22Rv1 (cell line): ENCODE measurements at regions not wholly inside any gene's neighbourhood (a gene's known extent, or its start where the extent isn't known, plus 50 kb on each side); places are given as distances from the start of the nearest gene placed in this dataset.

Experiments used
- H3K27ac ChIP-seq: fragments of 450-650 bp; 2 replicates; pipeline ENCODE4 v1.5.1; 2017
- ZFX ChIP-seq: fragments of 450-650 bp; IDR thresholded peaks from 2 replicates; pipeline ENCODE4 v1.6.1; 2017; ENCODE audit warnings: antibody characterized with exemption, borderline replicate concordance
- TF ChIP-seq, protein P1 (sequence below): fragments of 450-650 bp; IDR thresholded peaks from 2 replicates; pipeline ENCODE4 v1.5.1; 2017; ENCODE audit warnings: mild to moderate bottlenecking

GRCh38 chr7:41811941-41812340 lies 109.1 kb upstream of the INHBA start:
- no peak overlapping the region for H3K27ac ChIP-seq
- no peak for TF ChIP-seq ZFX
- TF ChIP-seq, protein P1, sequence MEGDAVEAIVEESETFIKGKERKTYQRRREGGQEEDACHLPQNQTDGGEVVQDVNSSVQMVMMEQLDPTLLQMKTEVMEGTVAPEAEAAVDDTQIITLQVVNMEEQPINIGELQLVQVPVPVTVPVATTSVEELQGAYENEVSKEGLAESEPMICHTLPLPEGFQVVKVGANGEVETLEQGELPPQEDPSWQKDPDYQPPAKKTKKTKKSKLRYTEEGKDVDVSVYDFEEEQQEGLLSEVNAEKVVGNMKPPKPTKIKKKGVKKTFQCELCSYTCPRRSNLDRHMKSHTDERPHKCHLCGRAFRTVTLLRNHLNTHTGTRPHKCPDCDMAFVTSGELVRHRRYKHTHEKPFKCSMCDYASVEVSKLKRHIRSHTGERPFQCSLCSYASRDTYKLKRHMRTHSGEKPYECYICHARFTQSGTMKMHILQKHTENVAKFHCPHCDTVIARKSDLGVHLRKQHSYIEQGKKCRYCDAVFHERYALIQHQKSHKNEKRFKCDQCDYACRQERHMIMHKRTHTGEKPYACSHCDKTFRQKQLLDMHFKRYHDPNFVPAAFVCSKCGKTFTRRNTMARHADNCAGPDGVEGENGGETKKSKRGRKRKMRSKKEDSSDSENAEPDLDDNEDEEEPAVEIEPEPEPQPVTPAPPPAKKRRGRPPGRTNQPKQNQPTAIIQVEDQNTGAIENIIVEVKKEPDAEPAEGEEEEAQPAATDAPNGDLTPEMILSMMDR = no peak

DNA sequence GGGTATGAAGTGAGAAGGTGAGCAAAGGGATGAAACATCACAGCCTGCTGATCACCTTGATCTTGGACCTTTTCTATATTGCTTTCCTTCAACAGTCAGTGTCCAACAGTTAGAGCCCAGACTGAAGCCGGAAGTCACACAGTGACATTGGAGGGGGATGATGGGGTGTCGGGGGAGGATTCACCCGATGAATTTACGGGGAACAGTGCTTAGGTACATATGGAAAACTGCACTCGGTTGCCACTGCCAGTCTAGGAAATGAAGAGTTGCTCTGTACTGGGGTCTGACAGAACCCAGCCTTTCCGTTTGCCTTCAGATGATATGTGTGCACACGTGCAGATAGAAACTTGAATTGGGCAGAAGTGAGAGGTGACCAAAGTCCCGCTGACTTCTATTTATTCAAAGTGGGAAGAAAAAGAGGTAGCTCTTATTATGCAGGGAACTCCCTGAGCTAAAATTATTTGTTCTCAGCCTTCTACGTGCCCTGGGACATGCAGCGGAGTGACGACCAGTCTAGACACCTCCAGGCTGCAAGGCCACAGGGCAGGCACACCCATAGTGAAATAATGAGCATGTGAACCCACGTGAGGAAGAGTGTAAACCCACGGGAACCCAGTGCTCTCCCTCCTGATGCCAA lies 107.2 kb upstream of the INHBA start:
- no peak overlapping the region for H3K27ac ChIP-seq

GRCh38 chr7:41809529-41809939 lies 106.6 kb upstream of the INHBA start:
- no peak for TF ChIP-seq ZFX
- TF ChIP-seq, protein P1 = no peak
- H3K27ac ChIP-seq = no peak overlapping the region

More for the DNA sequence above, 107.2 kb upstream of the INHBA start:
- TF ChIP-seq, protein P1 = no peak
- no peak for TF ChIP-seq ZFX

GRCh38 chr7:41809116-41809515 lies 106.2 kb upstream of the INHBA start:
- TF ChIP-seq, protein P1 = no peak
- no peak for TF ChIP-seq ZFX
- no peak overlapping the region for H3K27ac ChIP-seq

DNA sequence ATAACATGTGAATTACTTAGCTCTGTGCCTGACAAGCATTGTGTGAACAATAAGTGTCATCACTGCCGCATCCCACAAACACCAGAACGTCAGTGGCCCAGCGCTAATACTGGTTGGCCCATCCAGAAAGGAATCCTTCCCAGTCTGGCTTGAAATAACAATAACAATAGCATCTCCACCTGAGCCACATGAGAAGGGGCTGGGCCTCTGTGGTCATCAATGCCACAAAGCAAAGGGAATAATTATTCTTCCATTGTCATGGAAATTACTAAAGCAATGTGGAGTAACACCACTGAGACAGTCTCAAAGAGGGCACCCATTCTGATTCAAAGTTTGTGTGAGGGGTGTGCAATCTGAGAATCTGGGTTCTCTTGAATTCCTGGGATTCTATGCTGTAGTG lies 105.7 kb upstream of the INHBA start:
- H3K27ac ChIP-seq = no peak overlapping the region
- TF ChIP-seq, protein P1 = no peak
- TF ChIP-seq ZFX = no peak

DNA sequence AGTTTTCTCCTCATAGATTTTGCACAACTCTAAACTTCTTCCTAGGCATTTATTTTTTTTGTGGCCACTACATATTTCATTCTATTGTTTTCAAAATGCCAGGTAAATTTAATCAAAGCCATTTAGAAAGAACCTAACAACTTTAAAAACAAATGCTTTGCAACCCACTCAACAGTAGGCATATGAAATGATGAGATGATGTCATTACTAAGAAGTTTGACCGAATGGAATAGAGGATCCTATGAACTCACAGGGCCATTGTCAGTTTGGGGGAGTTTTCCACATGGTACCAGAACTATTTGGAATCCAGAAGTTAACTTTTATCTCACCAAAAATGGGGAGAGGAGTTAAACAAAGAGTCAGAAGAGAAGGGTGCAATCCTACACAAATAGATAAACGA lies 100.7 kb upstream of the INHBA start:
- no peak for TF ChIP-seq ZFX
- TF ChIP-seq, protein P1 = no peak
- H3K27ac ChIP-seq = no peak overlapping the region

- TF ChIP-seq ZFX = no peak
- TF ChIP-seq, protein P1 = no peak
- H3K27ac ChIP-seq = no peak overlapping the region
These were observed 93.4 kb upstream of the INHBA start for GRCh38 chr7:41796331-41796730.
